Erythroblast (primary cell): ENCODE measurements at regions not wholly inside any gene's neighbourhood (a gene's known extent, or its start where the extent isn't known, plus 50 kb on each side); places are given as distances from the start of the nearest gene placed in this dataset.

Experiments used
- GATA1 ChIP-seq: IDR thresholded peaks from 2 replicates; pipeline ENCODE4 v1.6.1; 2011; ENCODE audit warnings: low read depth, mild to moderate bottlenecking, control low read depth, low read length, moderate library complexity
- POLR2A ChIP-seq: IDR thresholded peaks from 2 replicates; pipeline ENCODE4 v1.6.1; 2011; ENCODE audit warnings: mild to moderate bottlenecking, low read length

- TF ChIP-seq POLR2A (no peak), GATA1 (no peak)
These were observed 722.4 kb upstream of the POT1 start for GRCh38 chr7:125651823-125652528.
